ENCODE measurements at regions not wholly inside any gene's neighbourhood (a gene's known extent, or its start where the extent isn't known, plus 50 kb on each side); places are given as distances from the start of the nearest gene placed in this dataset.
"Not testable (repeated sequence)": the region's sequence is repeated elsewhere in the genome, so short reads cannot be mapped to it uniquely, and the experiment has no call there.

GRCh38 chr6:150499882-150500312, 99.8 kb upstream of the PLEKHG1 start:
- DNase-seq: no peak

GRCh38 chr6:150500568-150500967, 99.1 kb upstream of the PLEKHG1 start:
- not testable (repeated sequence) for DNase-seq

- DNase-seq: no peak
Measured at GRCh38 chr6:150503041-150503440, 96.6 kb upstream of the PLEKHG1 start.

GRCh38 chr6:150503586-150504339, 95.9 kb upstream of the PLEKHG1 start:
- no peak for DNase-seq

- not testable (repeated sequence) for DNase-seq
Measured at GRCh38 chr6:150507361-150507760, 92.3 kb upstream of the PLEKHG1 start.

GRCh38 chr6:150510576-150510975, 89.1 kb upstream of the PLEKHG1 start:
- no peak for DNase-seq

- no peak for DNase-seq
Measured at GRCh38 chr6:150511313-150511712, 88.4 kb upstream of the PLEKHG1 start.

- DNase-seq: no peak
Measured at GRCh38 chr6:150514806-150515380, 84.8 kb upstream of the PLEKHG1 start.

GRCh38 chr6:150516199-150516598, 83.5 kb upstream of the PLEKHG1 start:
- no peak for DNase-seq

- DNase-seq: no peak
Measured at GRCh38 chr6:150517175-150517574, 82.5 kb upstream of the PLEKHG1 start.

- DNase-seq: no peak
Measured at GRCh38 chr6:150521482-150521881, 78.2 kb upstream of the PLEKHG1 start.

GRCh38 chr6:150523216-150523615, 76.5 kb upstream of the PLEKHG1 start:
- DNase-seq: not testable (repeated sequence)

- no peak for DNase-seq
Measured at GRCh38 chr6:150525300-150525699, 74.4 kb upstream of the PLEKHG1 start.

- no peak for DNase-seq
Measured at GRCh38 chr6:150527100-150527499, 72.6 kb upstream of the PLEKHG1 start.

GRCh38 chr6:150528648-150529285, 70.9 kb upstream of the PLEKHG1 start:
- DNase-seq: no peak

GRCh38 chr6:150529646-150530045, 70.0 kb upstream of the PLEKHG1 start:
- no peak for DNase-seq

- no peak for DNase-seq
Measured at GRCh38 chr6:150531957-150532356, 67.7 kb upstream of the PLEKHG1 start.

GRCh38 chr6:150534553-150534952, 65.1 kb upstream of the PLEKHG1 start:
- no peak for DNase-seq

GRCh38 chr6:150535151-150535804, 64.4 kb upstream of the PLEKHG1 start:
- DNase-seq: no peak

- no peak for DNase-seq
Measured at GRCh38 chr6:150535818-150536220, 63.9 kb upstream of the PLEKHG1 start.

GRCh38 chr6:150536835-150537234, 62.9 kb upstream of the PLEKHG1 start:
- no peak for DNase-seq

- no peak for DNase-seq
Measured at GRCh38 chr6:150537491-150537890, 62.2 kb upstream of the PLEKHG1 start.

GRCh38 chr6:150537893-150538292, 61.8 kb upstream of the PLEKHG1 start:
- no peak for DNase-seq

- no peak for DNase-seq
Measured at GRCh38 chr6:150539111-150539510, 60.6 kb upstream of the PLEKHG1 start.
